Inferior parietal cortex (tissue), 1 donor: ENCODE measurements at regions not wholly inside any gene's neighbourhood (a gene's known extent, or its start where the extent isn't known, plus 50 kb on each side); places are given as distances from the start of the nearest gene placed in this dataset.
"Not testable (repeated sequence)": the region's sequence is repeated elsewhere in the genome, so short reads cannot be mapped to it uniquely, and the experiment has no call there.

Source experiments
- DNase-seq: peaks from one replicate; pipeline ENCODE4 v3.0.0-alpha.2; 2016; ENCODE audit errors: extremely low spot score

DNA sequence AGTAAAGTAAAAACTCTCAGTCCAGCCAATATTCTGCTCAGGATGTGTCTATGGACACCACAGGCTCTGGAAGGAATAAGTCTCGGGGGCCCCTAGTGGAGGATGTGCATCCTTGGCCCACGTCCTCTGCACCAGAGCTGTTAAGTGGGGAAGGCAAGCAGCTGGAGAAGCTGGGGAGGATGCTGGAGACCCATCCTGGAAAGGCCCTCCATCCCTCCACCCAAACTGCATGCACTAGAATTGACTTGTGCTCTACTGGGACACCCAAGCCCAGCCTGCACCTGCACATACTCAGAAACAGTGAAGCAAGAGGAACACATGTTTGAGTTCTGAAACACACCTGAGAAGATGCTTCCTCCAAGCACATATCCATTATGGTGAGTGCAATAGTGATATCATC is 307.8 kb downstream of the TSHZ3 start:
- DNase-seq: no peak

DNA sequence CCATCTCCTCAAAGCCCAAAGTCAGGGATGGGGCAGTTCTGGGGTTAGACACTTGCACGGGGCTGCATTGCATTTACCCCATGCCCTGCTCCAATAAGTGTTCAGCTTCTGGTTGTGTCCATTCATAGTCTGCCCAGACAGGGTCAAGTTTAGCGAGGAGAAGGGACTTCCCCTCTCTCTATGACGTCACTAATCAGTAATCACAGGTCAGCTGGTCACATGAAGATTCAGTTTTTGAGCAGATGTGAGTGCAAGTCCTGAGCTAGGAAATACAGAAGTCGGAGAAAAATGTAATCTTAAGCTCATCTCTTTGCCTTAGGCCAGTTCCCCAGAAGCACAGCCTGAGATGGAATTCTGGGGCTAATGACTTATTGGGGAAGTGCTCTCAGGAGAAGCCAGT is 310.1 kb downstream of the TSHZ3 start:
- no peak for DNase-seq

DNA sequence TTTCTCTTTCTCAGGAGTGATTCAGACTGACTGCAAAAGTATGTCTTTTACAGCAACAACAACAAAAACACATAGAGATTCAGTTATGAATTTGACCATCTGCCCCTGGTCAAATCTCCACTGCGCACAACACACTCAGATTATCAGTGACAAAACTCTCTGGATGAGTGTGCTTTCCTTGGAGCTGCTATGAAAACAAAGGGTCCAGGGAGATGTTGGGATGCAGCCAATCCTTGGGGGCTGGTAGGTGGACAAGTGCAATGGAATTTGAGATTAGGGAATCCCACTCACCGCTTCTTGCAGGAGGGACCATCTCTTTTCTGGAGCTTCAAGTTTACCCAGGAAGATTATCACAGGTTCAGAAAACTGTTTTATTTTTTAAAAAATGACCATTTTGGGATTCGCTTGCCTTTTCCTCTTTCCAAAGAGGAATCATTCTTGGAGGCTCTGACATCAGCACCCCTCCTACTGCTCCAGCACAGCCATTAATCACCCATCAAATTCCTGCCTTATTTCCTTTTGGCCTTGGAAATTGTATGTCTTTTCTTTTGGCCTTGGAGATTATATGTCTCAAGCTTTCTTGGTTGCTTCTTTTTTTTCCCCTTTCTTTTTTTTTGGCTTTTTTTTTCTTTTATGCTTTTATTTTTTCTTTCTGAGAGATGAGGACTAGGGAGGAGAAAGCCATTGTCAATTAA is 311.8 kb downstream of the TSHZ3 start:
- no peak for DNase-seq

DNA sequence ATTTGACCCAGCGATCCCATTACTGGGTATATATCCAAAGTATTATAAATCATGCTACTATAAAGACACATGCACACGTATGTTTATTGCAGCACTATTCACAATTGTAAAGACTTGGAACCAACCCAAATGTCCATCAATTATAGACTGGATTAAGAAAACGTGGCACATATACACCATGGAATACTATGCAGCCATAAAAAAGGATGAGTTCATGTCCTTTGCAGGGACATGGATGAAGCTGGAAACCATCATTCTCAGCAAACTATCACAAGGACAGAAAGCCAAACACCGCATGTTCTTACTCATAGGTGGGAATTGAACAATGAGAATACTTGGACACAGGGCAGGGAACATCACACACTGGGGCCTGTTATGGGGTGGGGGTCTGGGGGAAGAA is 317.8 kb downstream of the TSHZ3 start:
- not testable (repeated sequence) for DNase-seq

DNA sequence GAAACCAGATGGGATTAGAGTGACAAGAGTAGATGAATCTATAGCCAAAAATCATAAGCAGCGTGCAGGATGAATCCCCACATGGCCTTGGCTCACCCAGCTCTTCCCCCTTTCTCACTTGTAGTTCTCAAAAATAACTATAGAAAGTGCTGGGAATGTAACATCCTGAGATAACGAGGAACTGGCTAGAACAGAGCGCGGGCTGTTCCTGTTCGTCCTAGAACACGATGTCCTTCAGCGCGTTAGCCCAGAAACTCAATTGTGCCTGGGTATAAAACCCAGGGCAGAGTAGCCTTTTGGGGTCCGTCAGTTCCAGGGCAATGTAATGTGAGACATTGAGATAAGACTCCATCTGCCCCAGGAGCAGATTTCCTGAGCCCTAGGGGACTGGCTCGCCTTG is 326.2 kb downstream of the TSHZ3 start:
- no peak for DNase-seq

DNA sequence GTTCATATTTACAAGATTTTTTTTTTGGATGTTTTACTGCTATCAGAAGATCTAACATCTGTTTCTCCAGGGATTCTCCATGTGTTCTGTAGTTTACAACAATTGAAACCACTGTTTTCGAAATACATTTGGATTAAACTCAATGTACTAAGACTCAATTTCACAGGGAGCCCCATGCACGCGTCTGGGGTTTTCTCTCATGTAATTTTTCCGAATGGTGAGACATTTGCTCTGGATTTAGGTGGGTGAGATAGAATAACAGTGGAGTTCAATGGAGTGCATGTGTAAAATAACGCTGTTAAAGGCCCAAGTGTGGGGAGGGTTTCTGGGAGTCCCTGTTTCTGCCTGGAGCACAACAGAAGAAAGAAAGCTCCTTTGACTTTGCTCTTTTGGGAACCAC is 330.3 kb downstream of the TSHZ3 start:
- DNase-seq: no peak

DNA sequence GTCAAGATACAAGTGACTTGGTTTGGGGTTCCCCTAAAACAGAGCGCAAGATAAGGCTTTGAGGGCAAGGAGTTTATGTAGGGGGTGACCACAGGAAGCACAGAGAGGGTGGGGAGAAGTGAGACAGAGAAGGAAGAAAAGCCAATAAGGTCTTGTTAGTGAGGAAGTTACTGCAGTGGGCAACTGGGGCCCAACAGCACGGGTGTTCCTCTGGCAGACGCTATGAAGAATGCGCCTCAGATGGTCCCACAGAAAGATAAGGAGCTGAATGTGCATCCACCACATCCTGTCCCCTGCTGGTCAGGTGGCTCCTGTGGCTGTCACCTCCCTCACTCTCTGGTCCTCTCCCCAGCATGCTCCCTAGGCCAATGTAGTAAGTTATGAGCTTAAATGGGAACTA is 333.5 kb downstream of the TSHZ3 start:
- no peak for DNase-seq

DNA sequence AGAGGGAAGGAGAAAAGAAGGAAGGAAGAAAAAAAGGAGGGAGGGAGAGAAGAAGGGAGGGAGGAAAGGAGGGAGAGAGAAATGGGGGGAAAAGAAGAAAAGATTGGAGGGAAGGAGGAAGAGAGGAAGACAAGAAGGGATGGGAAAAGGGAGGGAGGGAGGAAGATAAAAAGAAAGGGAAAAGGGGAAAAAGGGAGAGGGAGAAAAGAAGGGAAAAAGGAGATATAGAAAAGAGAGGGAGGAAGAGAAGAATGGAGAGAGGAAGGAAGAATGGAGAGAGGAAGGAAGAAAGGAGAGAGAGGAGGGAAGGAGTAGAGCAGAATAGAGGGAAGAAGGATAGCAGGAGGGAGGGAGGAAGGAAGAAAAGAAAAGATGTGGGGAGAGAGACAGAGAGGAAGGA is 334.6 kb downstream of the TSHZ3 start:
- DNase-seq: no peak

DNA sequence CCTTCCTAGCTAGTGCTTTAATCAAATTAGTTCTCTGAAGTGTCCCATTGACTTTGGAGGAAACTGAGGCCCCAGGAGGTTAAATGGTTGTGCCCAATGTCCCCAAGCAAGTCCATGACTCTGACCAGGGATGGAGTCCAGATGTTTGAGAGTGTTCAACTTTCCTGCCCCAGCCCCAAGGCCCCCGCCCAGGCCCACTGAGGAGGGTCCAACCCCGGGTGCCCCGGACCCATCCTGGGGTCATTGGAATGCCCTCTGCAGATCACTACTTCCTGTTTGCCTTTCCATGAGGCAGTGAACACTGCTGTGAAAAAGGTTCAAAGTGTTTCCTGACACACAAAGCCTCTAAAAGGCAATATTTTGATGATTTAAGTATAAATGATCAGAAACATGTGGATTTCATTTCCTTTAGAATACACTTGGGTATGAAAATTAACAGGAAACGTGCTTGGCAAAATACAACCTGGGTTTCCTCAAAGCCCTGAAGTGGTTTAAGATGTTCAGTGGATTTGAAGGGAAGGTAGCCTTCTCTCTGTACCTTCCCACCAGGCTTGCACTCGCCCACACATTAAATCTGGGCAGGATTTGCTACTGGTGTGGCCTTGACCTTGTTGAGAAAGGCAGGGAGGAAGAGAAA is 335.7 kb downstream of the TSHZ3 start:
- DNase-seq: no peak

DNA sequence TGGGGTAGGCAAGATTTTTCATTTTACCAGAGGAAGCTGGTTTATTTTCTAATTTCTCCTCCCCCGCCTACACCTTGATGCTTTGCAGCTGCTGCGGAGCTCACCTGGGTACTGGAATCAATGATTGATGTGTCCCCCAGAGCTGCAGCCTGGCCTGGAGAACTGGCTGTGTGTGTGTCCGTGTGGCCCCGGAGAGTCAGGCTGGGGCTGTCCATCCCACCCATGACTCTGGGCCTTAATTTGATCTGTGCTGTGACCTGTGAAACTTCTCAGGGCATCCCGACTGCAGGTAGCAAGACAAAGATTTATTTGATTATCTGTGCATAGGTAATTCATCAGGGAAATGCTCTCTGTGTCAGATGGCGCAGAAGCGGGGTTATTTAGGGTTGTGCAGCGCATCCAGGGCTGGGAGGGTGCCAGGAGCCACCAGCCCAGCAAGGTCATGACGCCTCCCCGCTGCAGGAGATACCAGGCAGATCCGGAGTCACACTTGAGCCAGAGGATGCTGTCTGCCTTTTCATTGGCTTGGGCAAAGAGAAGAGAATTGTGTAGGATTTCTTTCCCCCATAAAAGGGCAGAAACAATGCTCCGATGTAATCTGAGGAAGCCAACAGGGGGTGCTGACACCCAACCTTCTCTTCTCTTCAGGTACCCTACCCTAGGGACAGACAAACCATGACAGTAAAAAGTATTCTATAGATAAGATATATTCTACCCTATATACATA is 346.6 kb downstream of the TSHZ3 start:
- no peak for DNase-seq

DNA sequence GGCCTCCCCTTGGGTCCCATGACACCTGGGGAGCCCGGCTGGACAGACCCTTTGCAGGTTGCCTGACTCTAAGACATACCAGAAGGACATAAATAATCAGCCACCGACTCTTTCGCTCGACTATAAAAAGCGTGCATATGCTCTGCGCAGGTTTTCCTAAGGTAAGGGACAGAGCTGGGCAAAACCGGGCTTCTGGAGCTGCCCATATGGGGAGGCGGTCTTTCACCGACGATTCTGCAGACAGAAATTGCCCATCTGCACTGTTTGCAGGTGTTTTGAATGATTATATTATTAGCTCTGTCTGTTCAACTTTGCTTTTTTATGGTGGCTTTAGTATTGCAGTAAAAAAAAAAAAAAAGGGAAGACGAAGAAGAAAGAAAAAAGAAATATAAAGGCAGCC is 347.2 kb downstream of the TSHZ3 start:
- DNase-seq: no peak

DNA sequence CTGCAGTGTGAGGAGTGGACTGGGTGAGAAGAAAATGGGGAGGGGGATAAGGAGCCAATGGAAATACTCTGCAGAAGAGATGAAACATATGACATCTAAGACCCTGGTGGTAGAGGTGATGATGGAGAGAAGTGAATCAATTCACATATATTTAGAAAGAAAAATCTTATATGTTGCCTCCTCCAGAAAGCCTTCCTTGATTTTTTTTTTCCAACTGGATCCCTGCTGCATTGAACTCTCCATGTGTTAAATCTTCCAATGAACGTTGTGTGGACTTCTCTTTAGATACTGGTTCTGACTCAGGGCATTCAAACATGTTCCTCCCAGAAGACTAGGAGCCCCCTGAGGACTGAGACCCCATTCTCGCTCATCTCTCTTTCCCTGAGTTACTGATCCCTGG is 348.3 kb downstream of the TSHZ3 start:
- DNase-seq: no peak

DNA sequence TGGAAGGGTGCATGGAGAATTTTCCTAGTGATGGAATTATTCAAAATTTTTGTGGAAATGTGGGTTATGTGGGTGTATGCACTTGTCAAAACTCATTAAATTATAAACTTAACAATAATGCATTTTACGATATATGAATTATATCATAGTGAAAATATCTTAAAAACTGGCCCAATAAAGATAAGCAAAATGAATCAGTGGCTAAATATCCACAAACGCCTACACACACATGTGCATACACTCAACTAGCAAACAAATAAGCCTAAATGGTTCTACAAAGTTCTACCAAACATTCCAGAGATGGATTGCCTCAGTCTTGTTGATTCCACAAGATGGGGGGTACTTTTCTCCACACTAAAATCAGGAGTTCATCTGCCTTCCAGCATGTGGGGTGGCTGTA is 349.5 kb downstream of the TSHZ3 start:
- no peak for DNase-seq

DNA sequence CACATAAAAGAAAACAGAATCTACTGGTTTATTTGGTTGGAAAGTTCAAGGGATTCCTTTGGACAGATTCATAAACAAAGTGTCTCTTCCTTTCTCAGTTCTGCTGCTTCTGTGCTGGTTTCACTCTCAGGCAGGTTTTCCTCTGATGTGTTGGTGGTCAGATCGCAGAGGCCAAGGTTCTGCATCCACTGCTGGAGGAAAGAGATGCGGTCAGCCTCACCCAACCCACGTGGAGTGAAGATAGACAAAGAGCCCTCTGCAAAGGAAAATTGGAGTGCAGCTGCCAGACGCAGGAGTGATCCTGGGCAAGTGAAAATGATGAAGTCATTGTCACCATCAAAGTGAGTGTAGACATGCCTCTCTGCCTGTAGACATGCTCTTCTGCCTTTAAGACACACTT is 352.0 kb downstream of the TSHZ3 start:
- no peak for DNase-seq

DNA sequence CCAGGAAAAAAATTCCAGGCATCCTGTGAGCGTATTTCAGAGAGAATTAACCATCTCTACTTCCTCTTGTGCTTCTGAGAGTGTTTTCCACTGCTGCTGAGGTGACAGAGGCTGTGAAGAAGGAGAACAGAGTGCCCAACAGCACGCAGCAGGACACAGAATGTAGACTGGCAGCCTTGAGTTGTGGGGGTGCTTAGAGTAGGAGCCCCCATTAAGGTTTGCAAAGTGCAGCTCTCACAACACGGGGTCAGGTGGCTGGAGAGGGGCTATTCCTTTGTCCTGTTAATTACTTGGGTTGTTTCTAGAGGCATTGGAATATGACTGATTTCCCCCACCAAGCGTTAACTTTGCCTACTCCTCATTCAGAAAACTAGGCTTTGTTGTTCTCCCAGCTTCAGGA is 370.6 kb downstream of the TSHZ3 start:
- no peak for DNase-seq

DNA sequence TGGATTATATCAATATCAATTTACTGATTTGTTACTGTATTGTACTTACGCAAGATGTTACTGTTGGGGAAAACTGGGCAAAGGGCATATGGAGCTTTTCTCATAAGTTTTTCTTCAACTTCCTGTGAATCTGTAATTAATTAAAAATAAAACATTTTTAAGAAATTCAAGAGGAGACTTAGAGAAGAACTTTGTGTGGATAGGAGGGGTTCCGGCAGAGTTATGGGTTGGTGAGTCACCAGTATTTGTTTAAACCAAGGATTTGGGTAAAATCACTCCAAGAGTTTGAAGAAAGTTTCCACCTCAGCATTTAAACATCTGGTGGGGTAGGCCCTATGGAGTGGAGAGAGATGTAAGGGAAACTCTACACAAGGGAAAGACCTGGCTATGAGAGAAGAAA is 379.6 kb downstream of the TSHZ3 start:
- no peak for DNase-seq

DNA sequence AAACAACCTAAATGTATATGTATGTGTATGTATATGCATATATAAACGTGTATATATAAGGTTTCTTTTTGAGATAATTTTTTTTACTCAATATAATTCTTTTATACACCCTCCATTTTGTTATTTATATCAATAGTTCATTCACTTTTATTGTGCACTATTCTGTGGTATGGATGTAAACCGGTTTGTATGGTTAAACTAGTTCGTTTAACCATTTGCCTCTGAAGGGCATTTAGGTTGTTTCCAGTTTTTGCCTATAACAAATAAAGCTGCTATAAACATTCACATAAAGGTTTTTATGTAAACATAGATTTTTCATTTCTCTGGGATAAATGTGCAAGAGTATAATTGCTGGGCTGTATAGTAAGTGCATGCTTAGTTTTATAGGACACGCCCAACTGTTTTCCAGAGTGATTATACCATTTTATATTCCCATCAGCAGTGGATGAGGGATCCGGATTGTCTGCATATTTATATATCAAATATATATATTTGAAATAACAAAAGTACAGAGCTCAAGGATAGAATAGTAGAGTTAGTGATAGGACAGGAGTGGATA is 380.3 kb downstream of the TSHZ3 start:
- no peak for DNase-seq

DNA sequence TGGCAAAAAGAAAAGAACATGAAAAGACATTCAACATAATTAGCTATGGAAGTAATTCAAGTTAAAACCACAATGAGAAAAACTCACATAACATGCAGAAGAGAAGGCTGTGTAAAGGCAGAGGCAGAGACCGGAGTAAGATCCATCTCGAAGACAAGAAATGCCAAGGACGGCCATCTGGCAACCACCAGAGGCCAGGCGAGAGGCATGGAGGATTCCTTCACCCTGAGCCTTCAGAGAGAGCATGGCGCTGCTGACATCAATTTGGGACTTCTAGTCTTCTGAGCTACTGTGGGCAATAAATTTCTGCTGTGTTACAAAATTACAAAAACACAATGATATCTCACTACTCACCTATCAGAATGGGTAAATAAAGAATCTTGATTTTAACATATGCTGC is 381.0 kb downstream of the TSHZ3 start:
- no peak for DNase-seq

DNA sequence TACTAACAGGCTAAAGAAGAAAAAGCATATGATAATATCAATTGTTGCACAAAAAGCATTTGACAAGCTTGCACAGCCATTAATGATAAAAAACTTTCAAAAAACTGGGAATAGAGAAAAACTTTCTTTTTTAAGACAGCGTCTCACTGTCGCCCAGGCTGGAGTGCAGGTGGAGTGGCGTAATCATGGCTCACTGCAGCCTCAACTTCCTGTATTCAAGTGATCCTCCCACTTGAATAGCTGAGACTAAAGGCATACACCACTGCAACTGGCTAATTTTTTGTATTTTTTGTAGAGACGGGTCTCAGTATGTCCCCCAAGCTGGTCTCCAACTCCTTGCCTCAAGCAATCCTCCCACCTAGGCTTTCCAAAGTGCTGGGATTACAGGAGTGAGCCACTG is 382.8 kb downstream of the TSHZ3 start:
- no peak for DNase-seq

DNA sequence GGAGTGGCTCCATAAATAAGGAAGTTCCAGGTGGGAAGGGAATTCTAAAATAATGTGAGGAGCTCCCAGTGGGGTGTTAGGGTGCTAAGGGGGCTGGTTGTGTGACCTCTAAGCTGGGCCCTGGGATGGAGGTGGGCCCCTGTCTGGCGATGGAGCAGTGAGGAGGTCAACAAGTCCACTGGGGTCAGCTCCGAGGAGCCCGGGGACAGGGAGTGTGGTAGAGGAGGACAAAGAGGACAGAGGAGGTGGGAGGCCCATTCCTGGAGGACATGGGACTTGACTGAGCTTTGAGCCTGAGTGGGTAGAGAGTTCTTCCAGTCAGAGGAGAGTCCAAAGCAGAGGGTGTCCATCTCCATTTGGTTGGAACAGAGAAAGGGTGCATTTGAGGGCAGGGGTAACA is 390.2 kb downstream of the TSHZ3 start:
- no peak for DNase-seq

DNA sequence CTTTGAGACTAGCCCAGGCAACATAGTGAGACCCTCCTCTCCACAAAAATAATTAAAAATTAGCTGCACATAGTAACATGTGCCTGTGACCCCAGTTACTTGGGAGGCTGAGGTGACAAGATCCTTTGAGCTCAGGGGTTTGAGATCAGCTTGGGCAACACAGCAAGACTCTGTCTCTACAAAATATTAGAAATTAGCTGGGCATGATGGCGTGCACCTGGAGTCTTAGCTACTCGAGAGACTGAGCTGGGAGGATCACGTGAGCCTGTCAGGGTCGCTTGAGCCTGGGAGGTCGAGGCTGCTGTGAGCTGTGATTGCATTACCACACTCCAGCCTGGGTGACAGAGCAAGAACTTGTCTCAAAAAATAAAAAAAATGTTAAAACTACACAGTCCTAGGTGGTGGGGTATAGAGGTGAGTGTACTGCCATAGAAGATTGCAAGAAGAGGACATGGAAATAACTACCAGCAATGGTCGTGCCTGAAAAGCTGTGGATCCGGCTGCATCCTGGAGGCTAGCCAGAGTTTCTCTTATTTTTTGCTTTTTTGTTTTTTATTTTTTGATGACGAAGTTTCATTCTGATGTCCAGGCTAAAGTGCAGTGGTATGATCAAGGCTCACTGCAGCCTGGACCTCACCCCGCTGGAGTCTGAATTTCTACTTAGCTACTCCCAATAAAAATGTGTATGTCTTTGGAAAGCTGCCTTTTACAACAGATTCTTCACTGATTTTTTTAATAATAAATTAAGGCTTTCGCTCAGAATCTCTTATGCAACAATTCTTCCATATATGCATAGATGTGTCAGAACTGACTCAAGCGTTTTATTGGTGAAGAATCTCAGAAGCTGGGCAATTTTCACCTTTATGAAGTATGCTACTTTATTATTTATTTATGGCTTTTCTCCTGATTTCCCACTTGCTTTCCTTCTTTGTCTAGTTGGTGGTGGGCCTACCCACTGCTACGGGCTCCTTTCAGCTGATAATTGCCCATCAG is 393.8 kb downstream of the TSHZ3 start:
- DNase-seq: no peak
